ENCODE measurements at regions not wholly inside any gene's neighbourhood (a gene's known extent, or its start where the extent isn't known, plus 50 kb on each side); places are given as distances from the start of the nearest gene placed in this dataset.

GRCh38 chr5:117690612-117691011 lies 1116.0 kb upstream of the SEMA6A start:
- Histone ChIP-seq H3K36me3 (ENCODE audit: control insufficient read depth, insufficient read depth, low read length) (no peaks in the 10 kb centered on the region), H3K4me3 (ENCODE audit: low read depth, low read length) (no peak overlapping the region), H3K27me3 (ENCODE audit: control insufficient read depth, insufficient read depth, low read length) (no peaks in the 10 kb centered on the region)
- no peak for DNase-seq (ENCODE audit: low read depth)
- no peak for TF ChIP-seq CTCF (IDR thresholded peaks at IDR 0.05; ENCODE audit: insufficient read depth, low read length, severe bottlenecking)
- no peak for FAIRE-seq

DNA sequence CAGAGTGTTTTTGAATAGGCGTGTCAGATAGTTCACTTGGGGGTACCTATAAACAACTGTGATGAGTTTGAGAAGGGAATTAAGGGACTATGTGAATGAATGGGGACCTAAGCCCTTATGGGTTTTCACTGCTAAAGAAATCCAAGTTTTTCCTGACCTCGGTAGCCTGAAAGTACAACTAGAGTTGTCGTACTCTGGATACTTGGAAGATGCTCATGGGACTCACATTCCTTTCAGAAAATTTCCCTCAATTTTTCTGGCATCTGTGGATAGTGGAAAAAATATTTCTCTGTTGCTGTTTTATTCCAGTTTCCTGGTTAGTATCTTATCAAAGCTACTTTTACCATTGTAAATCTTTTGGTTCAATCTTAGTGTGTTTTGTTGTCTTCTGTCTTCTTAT lies 1112.3 kb upstream of the SEMA6A start:
- FAIRE-seq (no peak), DNase-seq (ENCODE audit: low read depth) (no peak)
- TF ChIP-seq CTCF (IDR thresholded peaks at IDR 0.05; ENCODE audit: insufficient read depth, low read length, severe bottlenecking), result no peak
- Histone ChIP-seq H3K4me3 (ENCODE audit: low read depth, low read length) (no peak overlapping the region), H3K27me3 (ENCODE audit: control insufficient read depth, insufficient read depth, low read length) (no peaks in the 10 kb centered on the region), H3K36me3 (ENCODE audit: control insufficient read depth, insufficient read depth, low read length) (no peaks in the 10 kb centered on the region)

- FAIRE-seq (no peak), DNase-seq (ENCODE audit: low read depth) (no peak)
- H3K36me3 ChIP-seq (ENCODE audit: control insufficient read depth, insufficient read depth, low read length), result no peaks in the 10 kb centered on the region
- TF ChIP-seq CTCF (IDR thresholded peaks at IDR 0.05; ENCODE audit: insufficient read depth, low read length, severe bottlenecking), result no peak
- no peaks in the 10 kb centered on the region for H3K27me3 ChIP-seq (ENCODE audit: control insufficient read depth, insufficient read depth, low read length)
- no peak overlapping the region for H3K4me3 ChIP-seq (ENCODE audit: low read depth, low read length)
These were observed 1107.8 kb upstream of the SEMA6A start for GRCh38 chr5:117682416-117682815.

GRCh38 chr5:117681431-117682254 lies 1107.0 kb upstream of the SEMA6A start:
- no peak for TF ChIP-seq CTCF (IDR thresholded peaks at IDR 0.05; ENCODE audit: insufficient read depth, low read length, severe bottlenecking)
- FAIRE-seq (no peak), DNase-seq (ENCODE audit: low read depth) (no peak)
- Histone ChIP-seq H3K27me3 (ENCODE audit: control insufficient read depth, insufficient read depth, low read length) (no peaks in the 10 kb centered on the region), H3K36me3 (ENCODE audit: control insufficient read depth, insufficient read depth, low read length) (no peaks in the 10 kb centered on the region), H3K4me3 (ENCODE audit: low read depth, low read length) (no peak overlapping the region)

- no peak for TF ChIP-seq CTCF (IDR thresholded peaks at IDR 0.05; ENCODE audit: insufficient read depth, low read length, severe bottlenecking)
- DNase-seq (ENCODE audit: low read depth) (no peak), FAIRE-seq (no peak)
- Histone ChIP-seq H3K36me3 (ENCODE audit: control insufficient read depth, insufficient read depth, low read length) (no peaks in the 10 kb centered on the region), H3K27me3 (ENCODE audit: control insufficient read depth, insufficient read depth, low read length) (no peaks in the 10 kb centered on the region), H3K4me3 (ENCODE audit: low read depth, low read length) (no peak overlapping the region)
These were observed 1105.8 kb upstream of the SEMA6A start for GRCh38 chr5:117680426-117680825.

DNA sequence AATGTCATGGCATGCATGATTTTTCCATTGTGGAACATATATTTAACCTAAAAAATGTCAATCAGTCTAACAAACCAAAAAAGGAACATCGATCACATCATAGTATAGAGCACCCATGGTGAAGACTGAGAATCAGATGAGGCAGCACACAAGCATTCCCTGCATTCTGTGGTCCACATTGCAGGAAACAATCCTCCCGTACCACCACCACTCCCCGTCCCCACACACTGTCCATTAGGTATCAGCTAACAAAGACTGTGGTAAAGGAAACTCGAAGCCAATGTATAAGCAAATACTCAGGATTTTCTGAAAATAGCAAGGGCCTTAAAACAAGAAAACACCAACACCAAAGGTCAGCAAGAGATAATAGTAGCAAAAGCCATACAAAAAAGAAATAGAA lies 1104.4 kb upstream of the SEMA6A start:
- DNase-seq (ENCODE audit: low read depth), result no peak
- Histone ChIP-seq H3K27me3 (ENCODE audit: control insufficient read depth, insufficient read depth, low read length) (no peaks in the 10 kb centered on the region), H3K4me3 (ENCODE audit: low read depth, low read length) (no peak overlapping the region), H3K36me3 (ENCODE audit: control insufficient read depth, insufficient read depth, low read length) (no peaks in the 10 kb centered on the region)
- FAIRE-seq, result no peak
- TF ChIP-seq CTCF (IDR thresholded peaks at IDR 0.05; ENCODE audit: insufficient read depth, low read length, severe bottlenecking), result no peak

All from bronchial epithelial cell (primary cell).